Ishikawa (cell line): ENCODE measurements at regions not wholly inside any gene's neighbourhood (a gene's known extent, or its start where the extent isn't known, plus 50 kb on each side); places are given as distances from the start of the nearest gene placed in this dataset.

Source experiments
- CEBPB ChIP-seq: IDR thresholded peaks from 2 replicates; pipeline ENCODE4 v1.6.1; 2012
- EGR1 ChIP-seq: IDR thresholded peaks from 2 replicates; pipeline ENCODE4 v1.6.1; 2012
- EP300 ChIP-seq: IDR thresholded peaks from 2 replicates; pipeline ENCODE4 v1.6.1; 2012; ENCODE audit warnings: borderline replicate concordance
- TAF1 ChIP-seq: IDR thresholded peaks from 2 replicates; pipeline ENCODE4 v1.6.1; 2012; ENCODE audit warnings: low read depth, mild to moderate bottlenecking

DNA sequence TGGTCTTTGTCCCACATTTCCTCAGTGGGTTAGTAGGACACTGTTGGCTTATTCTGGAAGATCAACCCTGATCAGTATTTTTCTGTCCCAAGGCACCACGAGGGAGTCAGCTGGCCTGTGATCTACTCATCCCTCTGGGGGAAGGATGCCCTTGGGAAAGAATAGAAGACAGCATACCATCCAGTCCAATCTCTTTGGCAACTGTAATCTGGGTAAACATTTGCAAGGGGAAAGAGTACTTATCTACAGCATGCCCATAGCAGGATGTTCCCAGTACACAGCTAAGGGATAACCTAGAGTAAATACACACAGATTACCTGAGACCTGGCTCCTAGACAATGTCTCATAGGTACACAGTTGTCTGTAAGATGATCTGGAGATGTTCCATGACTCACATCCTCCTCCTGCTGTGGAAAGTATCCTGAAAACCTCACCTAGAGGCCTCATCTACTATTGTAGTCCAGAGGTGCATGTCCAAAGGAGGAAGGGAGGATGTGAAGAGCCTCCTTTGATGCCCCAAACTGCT is 134.3 kb upstream of the VWC2 start:
- no peak for TF ChIP-seq EGR1
- TF ChIP-seq TAF1: no peak
- no peak for TF ChIP-seq EP300
- TF ChIP-seq CEBPB: no peak
